ENCODE measurements at regions not wholly inside any gene's neighbourhood (a gene's known extent, or its start where the extent isn't known, plus 50 kb on each side); places are given as distances from the start of the nearest gene placed in this dataset.

DNA sequence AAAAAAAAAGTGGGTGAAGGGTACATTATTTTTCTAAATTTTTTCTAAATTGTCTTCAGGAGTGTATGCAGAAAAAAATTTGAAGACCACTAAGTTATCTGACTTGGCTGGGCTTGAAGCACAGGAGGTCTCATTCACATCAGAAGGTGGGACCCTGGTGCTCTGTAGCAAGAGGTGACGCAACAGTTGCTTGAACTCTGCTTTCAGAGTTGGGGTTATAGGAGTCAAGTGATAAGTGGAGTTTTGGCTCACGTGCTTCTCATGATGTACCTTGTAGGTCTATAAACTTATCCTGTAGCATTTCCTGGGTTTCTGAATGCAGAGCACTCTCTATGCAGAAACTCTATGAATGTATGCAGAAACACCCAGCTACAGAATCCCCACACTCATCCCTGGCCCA is 58.5 kb upstream of the FOXC1 start:
- no peak for DNase-seq (ENCODE audit: low read depth in 2 of 2)

DNA sequence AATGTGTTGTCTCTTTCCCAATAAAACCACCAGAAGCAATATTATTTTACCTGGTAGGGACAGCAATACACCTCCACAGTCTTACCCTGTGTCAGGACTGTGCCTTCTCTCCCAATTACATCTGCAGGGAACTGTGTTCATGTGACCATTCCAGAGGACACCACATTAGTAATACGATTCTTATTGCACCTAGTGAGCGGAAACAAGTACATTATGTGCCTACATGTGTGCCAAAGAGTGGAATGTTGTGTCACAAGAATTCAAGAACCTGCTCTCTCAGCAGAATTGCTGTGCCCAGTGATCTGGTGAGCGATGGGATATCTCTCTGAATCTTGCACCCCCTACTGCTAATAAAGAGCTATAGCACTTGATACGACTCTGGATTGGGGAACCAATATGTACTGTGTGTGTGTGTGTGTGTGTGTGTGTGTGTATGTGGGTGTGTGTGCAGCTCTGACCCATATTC is 57.4 kb upstream of the FOXC1 start:
- DNase-seq (ENCODE audit: low read depth in 2 of 2): no peak

DNA sequence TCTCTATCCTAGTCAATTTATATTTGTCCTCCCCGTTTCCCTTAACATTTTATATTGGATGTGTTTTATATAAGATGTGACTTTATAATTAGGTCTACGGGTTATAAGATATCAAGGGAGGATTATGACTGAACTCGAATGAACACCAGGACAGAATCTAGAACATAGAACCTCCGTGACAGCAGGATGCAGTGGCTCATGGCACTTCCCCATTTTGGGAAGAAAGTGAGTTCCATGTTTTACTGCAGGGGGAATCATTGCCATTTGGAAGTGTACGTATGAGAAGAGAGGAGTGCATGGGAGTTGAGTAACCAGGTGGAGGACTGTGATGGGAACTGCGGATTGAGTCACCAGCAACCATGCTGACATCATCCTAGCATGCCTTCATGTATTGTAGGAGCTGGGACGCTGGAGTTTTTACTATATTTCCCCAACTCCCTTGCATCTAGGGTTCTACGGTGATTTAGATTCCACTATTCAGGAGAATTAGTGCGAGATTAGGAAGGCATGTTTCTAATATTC is 56.1 kb upstream of the FOXC1 start:
- no peak for DNase-seq (ENCODE audit: low read depth in 2 of 2)

DNA sequence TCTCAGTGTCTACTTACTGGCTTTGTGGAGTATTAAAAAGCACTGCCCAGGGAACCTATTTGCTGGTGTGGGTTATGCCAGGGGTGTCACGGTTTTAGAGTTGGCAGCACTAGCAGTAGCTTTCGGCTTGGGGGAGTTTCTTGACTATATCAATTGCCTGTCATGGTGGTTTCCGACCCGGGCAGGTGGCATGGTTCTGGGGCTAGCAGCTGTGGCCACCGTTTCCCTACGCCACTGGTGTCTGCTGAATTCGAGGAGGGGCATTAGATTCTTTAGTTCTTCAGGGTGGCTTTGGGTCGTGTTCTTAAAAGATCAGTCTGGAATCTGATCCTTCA is 55.6 kb upstream of the FOXC1 start:
- no peak for DNase-seq (ENCODE audit: low read depth in 2 of 2)

- peak; percentile 41 to 69 for DNase-seq (ENCODE audit: low read depth in 2 of 2)
Observed at GRCh38 chr6:1554476-1555310, 55.0 kb upstream of the FOXC1 start.

- no peak for DNase-seq (ENCODE audit: low read depth in 2 of 2)
Observed at GRCh38 chr6:1558388-1558787, 51.3 kb upstream of the FOXC1 start.

All from stimulated activated CD4-positive, alpha-beta T cell treated with anti-CD3 and anti-CD28 coated beads, Interleukin-4, amount 100 ng/mL, for 48 hours (primary cell).